RCC 7860 (cell line): ENCODE measurements at regions not wholly inside any gene's neighbourhood (a gene's known extent, or its start where the extent isn't known, plus 50 kb on each side); places are given as distances from the start of the nearest gene placed in this dataset.
"Not testable (repeated sequence)": the region's sequence is repeated elsewhere in the genome, so short reads cannot be mapped to it uniquely, and the experiment has no call there.

Source experiments
- DNase-seq: peaks from one replicate; pipeline ENCODE4 v3.0.0-alpha.2; 2015; ENCODE audit warnings: low spot score
- FAIRE-seq: peaks from 2 replicates; lab custom pipeline; 2012; peaks lifted over from hg19 to GRCh38; lab: Jason Lieb, UNC

DNA sequence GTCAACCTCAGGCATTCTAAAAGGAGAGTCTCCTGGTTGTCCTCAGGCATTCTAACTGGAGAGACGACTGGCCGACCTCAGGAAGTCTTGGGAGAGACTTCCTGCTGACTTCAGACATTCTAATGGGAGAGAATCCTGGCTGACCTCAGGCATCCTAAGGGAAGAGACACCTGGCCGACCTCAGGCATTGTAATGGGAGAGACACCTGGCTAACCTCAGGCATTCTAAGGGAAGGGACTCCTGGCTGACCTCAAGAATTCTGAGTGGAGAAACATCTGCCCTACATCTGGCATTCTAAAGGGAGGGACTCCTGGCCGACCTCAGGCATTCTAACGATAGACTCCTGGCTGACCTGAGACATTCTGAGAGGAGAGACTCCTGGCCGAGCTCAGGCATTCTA, 1353.3 kb downstream of the UQCRFS1 start:
- DNase-seq, result no peak
- FAIRE-seq, result no peak

- no peak for DNase-seq
Measured at GRCh38 chr19:27858981-27859581, 1353.9 kb downstream of the UQCRFS1 start.

GRCh38 chr19:27852931-27853330, 1360.0 kb downstream of the UQCRFS1 start:
- DNase-seq, FAIRE-seq: not testable (repeated sequence)

More at GRCh38 chr19:27858981-27859581, 1353.9 kb downstream of the UQCRFS1 start:
- no peak for FAIRE-seq

DNA sequence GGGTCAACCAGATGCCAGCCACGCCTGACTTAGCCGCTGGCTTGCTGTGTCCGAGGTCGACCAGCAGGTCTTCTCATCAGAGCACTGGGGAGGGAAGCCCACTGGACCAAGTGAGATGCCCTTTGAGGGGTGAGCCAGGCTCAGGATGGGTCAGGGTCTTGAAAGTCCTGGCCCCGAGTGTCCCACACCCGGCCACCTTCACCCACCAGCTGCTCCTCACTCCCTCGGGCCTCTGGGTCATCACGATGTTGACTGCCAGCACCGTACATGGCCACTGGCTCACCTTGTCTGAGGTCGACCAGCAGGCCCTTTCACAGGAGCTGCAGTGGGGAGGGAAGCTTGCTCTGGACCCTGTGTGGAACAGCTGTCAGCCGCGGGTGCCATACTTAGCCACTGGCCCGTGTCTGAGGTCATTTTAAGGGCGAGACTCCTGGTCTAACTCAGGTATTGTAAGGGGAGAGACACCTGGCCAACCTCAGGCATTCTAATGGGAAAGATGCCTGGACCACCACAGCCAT, 1361.3 kb downstream of the UQCRFS1 start:
- DNase-seq (no peak), FAIRE-seq (no peak)

DNA sequence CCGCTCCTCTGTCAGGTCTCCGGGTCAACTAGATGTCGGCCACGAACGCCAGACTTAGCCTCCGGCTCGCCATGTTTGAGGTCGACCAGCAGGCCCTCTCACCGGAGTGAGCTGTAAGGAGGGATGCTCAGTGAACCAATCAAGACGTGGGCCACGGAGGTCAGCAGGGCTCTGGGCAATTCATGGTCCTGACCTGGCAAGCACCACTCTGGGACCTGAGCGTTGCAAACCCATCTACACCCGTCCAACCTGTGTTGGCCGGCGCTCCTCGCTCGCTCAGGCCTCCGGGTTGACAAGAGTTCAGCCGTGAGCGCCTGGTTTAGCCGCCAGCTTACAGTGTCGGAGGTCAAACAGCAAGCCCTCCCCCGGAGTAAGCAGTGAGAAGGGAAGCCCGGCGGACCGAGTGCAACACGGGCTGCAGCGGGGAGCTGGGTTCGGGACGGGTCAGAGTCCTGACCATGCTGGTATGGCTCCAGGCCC, 1361.9 kb downstream of the UQCRFS1 start:
- DNase-seq (no peak), FAIRE-seq (no peak)

DNA sequence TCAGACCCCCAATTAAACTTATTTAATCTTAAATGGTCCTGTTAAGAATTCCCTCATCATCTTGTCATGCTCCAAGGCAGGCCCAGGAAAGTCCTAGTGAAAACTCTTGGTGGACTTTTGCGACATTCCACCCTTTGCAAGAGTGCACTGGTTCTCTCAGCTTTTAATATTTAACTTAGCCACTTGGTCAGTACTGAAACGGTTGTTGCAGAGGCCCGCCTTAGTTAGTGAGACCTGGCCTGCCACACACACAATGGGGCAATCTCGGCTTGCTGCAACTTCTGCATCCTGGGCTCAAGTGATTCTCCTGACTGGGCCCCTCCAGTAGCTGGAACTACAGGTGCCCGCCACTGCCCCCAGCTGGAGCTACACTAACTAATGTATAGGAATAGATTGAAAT, 1366.0 kb downstream of the UQCRFS1 start:
- DNase-seq (no peak), FAIRE-seq (no peak)

DNA sequence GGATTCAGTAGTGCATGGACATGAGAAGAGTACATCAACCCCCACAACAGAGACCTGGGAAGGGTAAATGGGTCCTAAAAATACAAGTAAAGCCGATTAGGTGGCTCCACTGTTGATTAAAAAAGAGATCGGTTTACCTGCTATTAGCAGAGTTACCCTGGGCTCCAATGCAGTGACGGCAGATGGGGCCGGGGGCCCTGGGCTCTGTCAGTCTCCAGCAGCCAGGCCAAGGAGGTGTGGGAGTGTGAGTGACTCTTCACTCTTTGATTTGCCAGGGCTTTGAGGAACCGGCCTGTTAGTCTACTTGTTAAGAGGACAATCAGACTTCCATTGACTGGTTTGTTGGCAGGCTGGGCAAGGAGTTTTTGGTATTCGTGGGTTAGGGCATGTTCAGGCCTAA, 1368.7 kb downstream of the UQCRFS1 start:
- DNase-seq (no peak), FAIRE-seq (no peak)

- FAIRE-seq (no peak), DNase-seq (no peak)
Measured at GRCh38 chr19:27843861-27844260, 1369.1 kb downstream of the UQCRFS1 start.

GRCh38 chr19:27833031-27833430, 1379.9 kb downstream of the UQCRFS1 start:
- FAIRE-seq (no peak), DNase-seq (no peak)

GRCh38 chr19:27828829-27829228, 1384.1 kb downstream of the UQCRFS1 start:
- DNase-seq, result no peak
- FAIRE-seq, result no peak

- DNase-seq (no peak), FAIRE-seq (no peak)
Measured at GRCh38 chr19:27824108-27824507, 1388.8 kb downstream of the UQCRFS1 start.

DNA sequence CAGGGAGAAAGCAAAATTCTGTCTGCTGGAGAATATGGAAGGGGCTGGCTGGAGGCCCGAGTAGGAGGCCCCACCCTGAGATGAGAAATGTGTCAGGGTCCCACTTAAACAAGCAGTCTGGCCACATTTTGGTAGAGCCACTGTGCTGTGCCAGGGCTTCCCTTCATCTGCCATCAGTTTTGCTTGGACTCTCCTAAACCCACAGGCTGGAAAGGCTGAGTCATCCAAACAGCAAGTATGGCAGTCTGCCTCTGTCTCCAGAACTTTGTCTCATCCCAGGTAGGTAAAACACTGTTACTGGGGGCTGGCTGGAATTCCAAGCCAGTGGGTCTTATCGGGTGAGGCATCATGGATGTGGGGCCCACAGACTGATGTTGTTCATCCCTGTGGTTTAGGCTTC, 1390.6 kb downstream of the UQCRFS1 start:
- FAIRE-seq (no peak), DNase-seq (peak; percentile 8)

GRCh38 chr19:27821418-27822018, 1391.4 kb downstream of the UQCRFS1 start:
- FAIRE-seq, result no peak
- no peak for DNase-seq

GRCh38 chr19:27815985-27816384, 1397.0 kb downstream of the UQCRFS1 start:
- FAIRE-seq, result no peak
- no peak for DNase-seq

DNA sequence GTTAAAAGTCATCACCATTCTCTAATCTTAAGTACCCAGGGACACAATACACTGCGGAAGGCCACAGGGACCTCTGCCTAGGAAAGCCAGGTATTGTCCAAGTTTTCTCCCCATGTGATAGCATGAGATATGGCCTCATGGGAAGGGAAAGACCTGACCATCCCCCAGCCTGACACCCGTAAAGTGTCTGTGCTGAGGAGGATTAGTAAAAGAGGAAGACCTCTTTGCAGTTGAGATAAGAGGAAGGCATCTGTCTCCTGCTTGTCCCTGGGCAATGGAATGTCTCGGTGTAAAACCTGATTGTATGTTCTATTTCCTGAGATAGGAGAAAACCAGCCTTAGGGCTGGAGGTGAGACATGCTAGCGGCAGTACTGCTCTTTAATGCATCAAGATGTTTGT, 1398.1 kb downstream of the UQCRFS1 start:
- not testable (repeated sequence) for DNase-seq, FAIRE-seq

GRCh38 chr19:27814274-27814673, 1398.7 kb downstream of the UQCRFS1 start:
- not testable (repeated sequence) for FAIRE-seq, DNase-seq

DNA sequence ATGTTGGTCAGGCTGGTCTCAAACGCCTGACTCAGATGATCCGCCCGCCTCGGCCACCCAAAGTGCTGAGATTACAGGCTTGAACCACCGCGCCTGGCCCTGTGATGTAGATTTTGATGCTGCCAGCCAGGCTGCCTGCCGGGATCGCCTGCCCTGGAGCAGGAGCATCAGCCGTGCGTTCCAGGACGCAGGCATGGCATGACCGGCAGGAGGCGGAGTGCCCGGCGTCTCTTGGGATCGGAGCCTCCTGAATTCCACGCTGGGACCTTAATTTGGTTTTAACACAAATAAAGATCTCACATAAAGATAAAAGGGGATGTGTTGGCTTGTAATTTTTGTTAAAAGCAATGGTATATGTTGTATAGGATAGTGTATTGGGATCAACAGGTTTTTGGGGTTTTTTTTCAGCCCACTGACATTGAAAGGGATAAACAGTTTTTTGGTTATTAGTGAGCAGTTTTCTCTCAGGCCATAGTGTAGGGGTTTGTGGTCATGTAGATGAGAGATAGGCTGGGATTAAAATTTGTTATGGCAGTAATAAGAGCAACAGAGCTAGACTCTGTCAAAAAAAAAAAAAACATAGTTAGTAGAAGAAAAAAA, 1406.4 kb downstream of the UQCRFS1 start:
- FAIRE-seq, result no peak
- DNase-seq, result no peak

DNA sequence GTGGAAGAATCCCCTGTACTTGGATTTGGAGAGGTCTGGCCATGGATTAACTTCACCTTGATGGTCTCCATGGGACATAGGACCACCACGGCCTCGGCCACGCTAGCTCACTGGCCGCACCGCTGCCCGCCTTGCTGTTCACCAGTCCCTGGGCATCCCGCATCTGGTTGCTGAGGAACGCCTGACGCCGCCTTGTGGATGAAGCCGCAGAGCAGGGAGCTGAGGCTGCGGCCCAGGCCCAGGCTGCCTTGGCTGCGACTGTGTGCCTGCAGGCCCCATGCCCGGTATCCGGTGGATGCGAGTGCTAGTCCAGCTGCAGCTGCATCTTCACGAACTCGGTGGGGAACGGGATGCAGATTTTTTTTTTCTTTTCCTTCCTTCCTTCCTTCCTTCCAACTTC, 1407.1 kb downstream of the UQCRFS1 start:
- no peak for FAIRE-seq
- no peak for DNase-seq

- not testable (repeated sequence) for FAIRE-seq
Measured at GRCh38 chr19:27802293-27802692, 1410.7 kb downstream of the UQCRFS1 start.

DNA sequence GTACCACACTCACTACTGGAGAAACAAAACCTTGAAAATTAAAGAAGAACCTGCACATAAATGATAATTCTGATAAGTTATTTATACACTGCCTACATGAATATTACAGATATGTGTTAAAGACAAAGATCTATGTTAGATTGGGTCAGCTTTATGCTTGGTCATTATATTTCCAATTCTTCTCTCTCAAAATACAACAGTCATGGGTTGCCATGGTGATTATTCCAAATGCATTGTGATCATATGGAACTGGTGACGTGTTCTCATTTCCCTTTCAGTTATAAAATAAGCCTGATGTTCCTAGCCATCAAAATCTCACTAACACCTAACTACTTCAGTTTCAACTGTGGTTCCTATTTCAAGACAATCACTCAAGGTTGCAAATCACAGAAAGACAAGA, 1416.4 kb downstream of the UQCRFS1 start:
- no peak for FAIRE-seq
- no peak for DNase-seq

More at GRCh38 chr19:27802293-27802692, 1410.7 kb downstream of the UQCRFS1 start:
- DNase-seq, result not testable (repeated sequence)

- no peak for FAIRE-seq
Measured at GRCh38 chr19:27796073-27796472, 1416.9 kb downstream of the UQCRFS1 start.

GRCh38 chr19:27795369-27795768, 1417.6 kb downstream of the UQCRFS1 start:
- no peak for FAIRE-seq
- DNase-seq, result no peak

More at GRCh38 chr19:27796073-27796472, 1416.9 kb downstream of the UQCRFS1 start:
- no peak for DNase-seq
